Heart left ventricle (tissue), 16 donors: ENCODE measurements at regions not wholly inside any gene's neighbourhood (a gene's known extent, or its start where the extent isn't known, plus 50 kb on each side); places are given as distances from the start of the nearest gene placed in this dataset.

Experiments used
- ATAC-seq, 4 donors: fragments of 200-7000 bp; cut with Tn5 transposase; one replicate each; pipeline ENCODE4 v1.9.1; 2020 to 2022; ENCODE audit warnings: moderate library complexity in 4 of 4, mild to moderate bottlenecking in 3 of 4, moderate number of reproducible peaks in 1 of 4
- DNase-seq, 5 donors: peaks; one replicate each; pipeline ENCODE4 v3.0.0-alpha.2; 2020
- H3K27ac ChIP-seq, 12 donors: fragments of 200-600 bp; sonication (generic) in 4 of 12; one replicate each; pipeline versions ENCODE4 v1.5.0 to v1.8.0; 2016 to 2022; ENCODE audit warnings: mild to moderate bottlenecking in 2 of 12
- H3K27me3 ChIP-seq, 9 donors: fragments of 200-600 bp; sonication (generic) in 2 of 9; one replicate each; pipeline versions ENCODE4 v1.5.1 to v1.8.0; 2016 to 2022; ENCODE audit warnings: mild to moderate bottlenecking in 3 of 9
- H3K36me3 ChIP-seq, 9 donors: fragments of 200-600 bp; sonication (generic) in 2 of 9; one replicate each; pipeline versions ENCODE4 v1.5.0 to v1.8.0; 2018 to 2022; ENCODE audit warnings: mild to moderate bottlenecking in 2 of 9
- H3K4me1 ChIP-seq, 12 donors: fragments of 200-600 bp; sonication (generic) in 4 of 12; one replicate each; pipeline versions ENCODE4 v1.5.0 to v1.8.0; 2016 to 2022; ENCODE audit warnings: mild to moderate bottlenecking in 3 of 12
- H3K4me3 ChIP-seq, 12 donors: fragments of 200-600 bp; sonication (generic) in 4 of 12; one replicate each; pipeline versions ENCODE4 v1.5.0 to v1.8.0; 2017 to 2022; ENCODE audit warnings: mild to moderate bottlenecking in 9 of 12, moderate library complexity in 4 of 12
- H3K9me3 ChIP-seq, 12 donors: fragments of 200-600 bp; sonication (generic) in 4 of 12; one replicate each; pipeline versions ENCODE4 v1.5.0 to v1.8.0; 2016 to 2022; ENCODE audit warnings: mild to moderate bottlenecking in 1 of 12
- CTCF ChIP-seq, 12 donors: fragments of 200-600 bp; sonication (generic) in 4 of 12; IDR thresholded peaks; one replicate each; pipeline versions ENCODE4 v1.5.0 to v1.8.0; 2018 to 2022; ENCODE audit warnings: antibody characterized with exemption in 12 of 12, mild to moderate bottlenecking in 5 of 12
- POLR2A ChIP-seq, 2 donors: fragments of 450-650 bp; IDR thresholded peaks; one replicate each; pipeline ENCODE4 v1.6.1; 2017; ENCODE audit warnings: antibody characterized with exemption in 2 of 2, mild to moderate bottlenecking in 2 of 2, moderate library complexity in 2 of 2
- WGBS, 4 donors: extraction: QIAGEN DNeasy Blood & Tissue Kit in 2 of 4; methylation state at CpG; one replicate each; pipeline versions ENCODE4 v1.1.5 to v1.1.7; 2013 to 2018; 5-methylcytosine and 5-hydroxymethylcytosine counted together
- intact Hi-C, 10 donors: fragments of 100-400 bp; cut with DNase I; formaldehyde crosslinking; loops; one replicate each; pipeline versions ENCODE4 v1.11.1 to v1.14.2; 2022
- donor health status: ischemic (EF 13 %, LVEDD 7.1; RV severe dilation, severe dysfunction).
- donor health status: healthy with polysubstance abuse.
- donor health status: DM: no; HTN: yes; CAD: no.
- donor health status: DM: no; HTN: no; CAD: no.
- donor health status: ischemic (EF 25% LVEDD 6.9; RV normal size, moderate dysfunction).
- donor health status: ischemic (EF 25% LVEDD 5.7; RV mildly dilated, moderate dysfunction).
- donor health status: healthy.
- donor health status: DM: yes; HTN: yes; CAD: no.
- donor health status: ischemic (EF 35%, LVEDD 5.7; RV mildly dilated, moderate dysfunction).
- donor health status: nonischemic (EF 11% LVEDD 7.7; RV severe dilation, severe dysfunction).
- donor health status: DM: yes; HTN: yes; CAD: no.
- donor health status: PGD.
- donor health status: ischemic (EF 29% LVEDD 5.4; RV normal size, mild dysfunction).
- donor health status: nonischemic (EF 23%, LVEDD 6.1; RV moderate dilation, normal function).

- H3K27me3 ChIP-seq = no peaks in the 10 kb centered on the region
- peaks cover 0 to 5% (median 0%) of the 10 kb centered on the region in 12 donors for H3K9me3 ChIP-seq
- no peaks in the 10 kb centered on the region for H3K36me3 ChIP-seq
- TF ChIP-seq CTCF (IDR thresholded peaks at IDR 0.05) (no peak), POLR2A (IDR thresholded peaks at IDR 0.05) (no peak)
- H3K4me3 ChIP-seq = no peak overlapping the region
- 70 to 80% (median 77%) methylated on average over 10 of the region's 10 CpGs for WGBS, 4 donors
- intact Hi-C loops = no loop called here
- DNase-seq (no peak), ATAC-seq (peak in 1 of 4 donors; percentile 18)
- H3K27ac ChIP-seq = no peak overlapping the region
- peaks cover 0 to 5% (median 0%) of the 10 kb centered on the region in 12 donors for H3K4me1 ChIP-seq
These were observed 237.7 kb downstream of the GXYLT1 start for GRCh38 chr12:41907021-41907420.

- 96 to 98% (median 97%) methylated on average over 6 of the region's 6 CpGs for WGBS, 4 donors
- DNase-seq (no peak), ATAC-seq (no peak)
- H3K4me1 ChIP-seq = peaks cover 0 to 5% (median 0%) of the 10 kb centered on the region in 12 donors
- H3K27ac ChIP-seq = no peak overlapping the region
- no peaks in the 10 kb centered on the region for H3K27me3 ChIP-seq
- no peaks in the 10 kb centered on the region for H3K36me3 ChIP-seq
- H3K9me3 ChIP-seq = peaks cover 0 to 5% (median 0%) of the 10 kb centered on the region in 12 donors
- no peak overlapping the region for H3K4me3 ChIP-seq
- intact Hi-C loops = no loop called here
- TF ChIP-seq POLR2A (IDR thresholded peaks at IDR 0.05) (no peak), CTCF (IDR thresholded peaks at IDR 0.05) (no peak)
These were observed 238.8 kb downstream of the GXYLT1 start for GRCh38 chr12:41905759-41906297.

- 71 to 90% (median 83%) methylated on average over 7 of the region's 7 CpGs for WGBS, 4 donors
- peaks cover 0 to 5% (median 0%) of the 10 kb centered on the region in 12 donors for H3K4me1 ChIP-seq
- H3K27me3 ChIP-seq = no peaks in the 10 kb centered on the region
- no peaks in the 10 kb centered on the region for H3K36me3 ChIP-seq
- ATAC-seq = no peak
- no peak for DNase-seq
- H3K27ac ChIP-seq = no peak overlapping the region
- H3K4me3 ChIP-seq = no peak overlapping the region
- no peak for TF ChIP-seq POLR2A (IDR thresholded peaks at IDR 0.05)
- TF ChIP-seq CTCF (IDR thresholded peaks at IDR 0.05) = no peak
- intact Hi-C loops = no loop called here
- peaks cover 0 to 5% (median 0%) of the 10 kb centered on the region in 12 donors for H3K9me3 ChIP-seq
These were observed 239.5 kb downstream of the GXYLT1 start for GRCh38 chr12:41905073-41905758.

GRCh38 chr12:41904041-41904440, 240.6 kb downstream of the GXYLT1 start:
- no peak overlapping the region for H3K27ac ChIP-seq
- intact Hi-C loops = no loop called here

More at GRCh38 chr12:41904041-41904440, 240.6 kb downstream of the GXYLT1 start:
- no peak for DNase-seq
- H3K27me3 ChIP-seq = no peaks in the 10 kb centered on the region
- no peak overlapping the region for H3K4me3 ChIP-seq
- no peaks in the 10 kb centered on the region for H3K36me3 ChIP-seq
- ATAC-seq = no peak
- no peak for TF ChIP-seq POLR2A (IDR thresholded peaks at IDR 0.05)
- TF ChIP-seq CTCF (IDR thresholded peaks at IDR 0.05) = no peak
- H3K9me3 ChIP-seq = peaks cover 0 to 5% (median 0%) of the 10 kb centered on the region in 12 donors
- H3K4me1 ChIP-seq = peaks cover 0 to 5% (median 0%) of the 10 kb centered on the region in 12 donors
- WGBS, 4 donors = 67 to 77% (median 69%) methylated on average over 4 of the region's 4 CpGs
